Gastroesophageal sphincter (tissue), 4 donors: ENCODE measurements at regions not wholly inside any gene's neighbourhood (a gene's known extent, or its start where the extent isn't known, plus 50 kb on each side); places are given as distances from the start of the nearest gene placed in this dataset.

ENCODE experiments used
- ATAC-seq: fragments of 150-250 bp; one replicate; pipeline ENCODE4 v1.9.1; 2016; ENCODE audit warnings: mild to moderate bottlenecking, moderate library complexity
- H3K27ac ChIP-seq, 4 donors: fragments of 200-600 bp; sonication (generic) in 3 of 4; 1 replicate in 3 of 4; 2 replicates in 1 of 4; pipeline ENCODE4 v1.5.1; 2016 to 2019
- H3K27me3 ChIP-seq: fragments of 200-600 bp; sonication (generic); one replicate; pipeline ENCODE4 v1.5.1; 2019
- H3K36me3 ChIP-seq, 2 donors: fragments of 200-600 bp; sonication (generic); one replicate each; pipeline ENCODE4 v1.5.1; 2019; ENCODE audit warnings: control low read depth in 1 of 2
- H3K4me1 ChIP-seq, 3 donors: fragments of 200-600 bp; sonication (generic); 1 replicate in 2 of 3; 2 replicates in 1 of 3; pipeline ENCODE4 v1.5.1; 2016 to 2019; ENCODE audit warnings: control low read depth in 2 of 3
- H3K4me3 ChIP-seq, 2 donors: fragments of 200-600 bp; sonication (generic); one replicate each; pipeline ENCODE4 v1.5.1; 2019; ENCODE audit warnings: mild to moderate bottlenecking in 1 of 2, moderate library complexity in 1 of 2
- H3K9me3 ChIP-seq, 3 donors: fragments of 200-600 bp; sonication (generic); one replicate each; pipeline ENCODE4 v1.5.1; 2017 to 2019; ENCODE audit warnings: control low read depth in 2 of 3
- CTCF ChIP-seq, 4 experiments: fragments of 200-600 bp in 2 of 4; fragments of 450-650 bp in 2 of 4; sonication (generic) in 1 of 4; IDR thresholded peaks; one replicate each; pipeline ENCODE4 v1.5.1; 2017 to 2019; ENCODE audit warnings: antibody characterized with exemption in 4 of 4, mild to moderate bottlenecking in 2 of 4, moderate library complexity in 2 of 4
- EP300 ChIP-seq: sonication (generic); formaldehyde crosslinking; IDR thresholded peaks from one replicate; pipeline ENCODE4 v1.6.1; 2017; ENCODE audit warnings: antibody characterized with exemption, mild to moderate bottlenecking
- POLR2A ChIP-seq, 2 donors: fragments of 450-650 bp; IDR thresholded peaks; one replicate each; pipeline ENCODE4 v1.6.1; 2017; ENCODE audit warnings: antibody characterized with exemption in 2 of 2, mild to moderate bottlenecking in 2 of 2, moderate library complexity in 1 of 2
- POLR2AphosphoS5 ChIP-seq: sonication (generic); formaldehyde crosslinking; IDR thresholded peaks from one replicate; pipeline ENCODE4 v1.6.1; 2017; ENCODE audit warnings: antibody characterized with exemption
- WGBS, 2 donors: methylation state at CpG; one replicate each; pipeline ENCODE4 v1.1.5; 2018; ENCODE audit warnings: low coverage in 1 of 2; 5-methylcytosine and 5-hydroxymethylcytosine counted together

GRCh38 chr6:156396791-156397418, 380.3 kb upstream of the ARID1B start:
- 24 to 40% methylated on average over 3 to 4 of the region's 45 CpGs for WGBS, 2 donors
- no peak for TF ChIP-seq POLR2AphosphoS5
- no peak for TF ChIP-seq EP300
- TF ChIP-seq CTCF (IDR thresholded peaks at IDR 0.05) = no peak
- TF ChIP-seq POLR2A (IDR thresholded peaks at IDR 0.05) = no peak

GRCh38 chr6:156396068-156396771, 381.0 kb upstream of the ARID1B start:
- peaks cover 24% of the 10 kb centered on the region for H3K27me3 ChIP-seq
- 66 to 91% methylated on average over 6 to 11 of the region's 11 CpGs for WGBS, 2 donors
- no peak overlapping the region for H3K27ac ChIP-seq
- no peak for TF ChIP-seq POLR2AphosphoS5
- no peak for TF ChIP-seq EP300
- no peak for TF ChIP-seq POLR2A (IDR thresholded peaks at IDR 0.05)
- no peak for TF ChIP-seq CTCF (IDR thresholded peaks at IDR 0.05)
- H3K4me1 ChIP-seq = no peaks in the 10 kb centered on the region
- H3K36me3 ChIP-seq = no peaks in the 10 kb centered on the region
- H3K9me3 ChIP-seq = no peaks in the 10 kb centered on the region
- ATAC-seq = no peak
- no peak overlapping the region for H3K4me3 ChIP-seq

More at GRCh38 chr6:156396791-156397418, 380.3 kb upstream of the ARID1B start:
- no peaks in the 10 kb centered on the region for H3K4me1 ChIP-seq
- H3K27me3 ChIP-seq = peaks cover 24% of the 10 kb centered on the region
- H3K4me3 ChIP-seq = no peak overlapping the region
- ATAC-seq = no peak
- no peaks in the 10 kb centered on the region for H3K36me3 ChIP-seq
- no peak overlapping the region for H3K27ac ChIP-seq
- H3K9me3 ChIP-seq = no peaks in the 10 kb centered on the region

- H3K9me3 ChIP-seq = no peaks in the 10 kb centered on the region
- H3K4me1 ChIP-seq = no peaks in the 10 kb centered on the region
- H3K36me3 ChIP-seq = no peaks in the 10 kb centered on the region
- TF ChIP-seq POLR2AphosphoS5 (no peak), CTCF (IDR thresholded peaks at IDR 0.05) (no peak), EP300 (no peak), POLR2A (IDR thresholded peaks at IDR 0.05) (no peak)
- ATAC-seq = no peak
- WGBS, 2 donors = 84 to 92% methylated on average over 1 to 6 of the region's 6 CpGs
- no peak overlapping the region for H3K4me3 ChIP-seq
- H3K27me3 ChIP-seq = peaks cover 24% of the 10 kb centered on the region
- no peak overlapping the region for H3K27ac ChIP-seq
Observed at GRCh38 chr6:156395276-156395675, 381.9 kb upstream of the ARID1B start.

- no peaks in the 10 kb centered on the region for H3K36me3 ChIP-seq
- no peaks in the 10 kb centered on the region for H3K9me3 ChIP-seq
- 68% methylated on average over 4 of the region's 4 CpGs; no CpG with 5 or more reads in 1 of the 2 donors for WGBS, 2 donors
- peaks cover 13% of the 10 kb centered on the region for H3K27me3 ChIP-seq
- H3K4me1 ChIP-seq = no peaks in the 10 kb centered on the region
- H3K4me3 ChIP-seq = no peak overlapping the region
- no peak for TF ChIP-seq POLR2AphosphoS5
- no peak for TF ChIP-seq POLR2A (IDR thresholded peaks at IDR 0.05)
- TF ChIP-seq EP300 = no peak
- no peak for TF ChIP-seq CTCF (IDR thresholded peaks at IDR 0.05)
- H3K27ac ChIP-seq = no peak overlapping the region
- no peak for ATAC-seq
Observed at GRCh38 chr6:156392648-156393047, 384.5 kb upstream of the ARID1B start.

- Histone ChIP-seq H3K36me3 (no peaks in the 10 kb centered on the region), H3K4me3 (no peak overlapping the region), H3K27ac (no peak overlapping the region), H3K4me1 (no peaks in the 10 kb centered on the region), H3K9me3 (no peaks in the 10 kb centered on the region), H3K27me3 (peaks cover 6% of the 10 kb centered on the region)
- ATAC-seq = no peak
- WGBS, 2 donors = 70 to 90% methylated on average over 4 of the region's 4 CpGs
- no peak for TF ChIP-seq CTCF (IDR thresholded peaks at IDR 0.05)
- no peak for TF ChIP-seq EP300
- TF ChIP-seq POLR2AphosphoS5 = no peak
- TF ChIP-seq POLR2A (IDR thresholded peaks at IDR 0.05) = no peak
Observed at GRCh38 chr6:156391977-156392376, 385.2 kb upstream of the ARID1B start.
